ENCODE measurements at regions not wholly inside any gene's neighbourhood (a gene's known extent, or its start where the extent isn't known, plus 50 kb on each side); places are given as distances from the start of the nearest gene placed in this dataset.

DNA sequence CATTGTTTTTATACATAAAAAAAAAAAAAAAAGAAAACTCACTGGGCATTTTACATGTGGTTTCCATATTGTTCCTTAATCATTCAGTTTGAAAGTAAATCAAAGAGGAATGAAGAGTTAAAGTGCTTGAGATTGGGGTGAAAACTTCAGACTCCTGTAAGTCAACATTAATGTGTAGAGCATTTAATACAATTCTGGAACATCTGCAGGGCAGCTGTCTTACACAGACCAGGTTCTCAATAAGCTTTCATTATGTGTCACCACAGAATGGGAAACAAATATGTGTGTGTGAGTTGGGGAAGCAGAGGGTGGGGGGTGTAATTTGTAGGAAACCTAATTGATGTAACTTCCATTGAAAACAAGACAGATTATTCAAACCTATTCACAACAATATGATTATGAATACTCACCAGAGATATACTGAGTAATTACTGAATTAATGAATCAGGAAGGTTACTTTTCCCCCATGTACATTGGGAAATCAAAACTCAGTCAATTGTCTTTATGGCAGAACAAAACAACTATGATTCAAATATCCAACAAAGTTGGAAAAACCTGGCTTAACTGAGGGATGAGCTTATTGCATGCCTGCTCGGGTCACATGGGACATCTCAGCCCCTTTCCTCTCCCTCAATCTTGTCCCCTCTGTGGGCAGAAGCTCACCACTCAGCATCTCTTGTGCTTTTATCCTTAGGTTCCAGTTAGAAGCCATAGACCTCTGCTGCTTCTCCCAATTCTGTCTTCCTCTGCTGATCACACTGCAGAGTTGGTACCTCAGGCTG, 281.2 kb upstream of the THBS1 start:
- TF ChIP-seq CTCF (IDR thresholded peaks at IDR 0.05; ENCODE audit: low read length) (no peak), EZH2phosphoT487 (IDR thresholded peaks at IDR 0.05; ENCODE audit: low read length) (no peak), EZH2 (optimal IDR thresholded peaks at IDR 0.05; ENCODE audit: low read depth, low read length) (no peak)

Measured in MM.1S (cell line).